ENCODE measurements at regions not wholly inside any gene's neighbourhood (a gene's known extent, or its start where the extent isn't known, plus 50 kb on each side); places are given as distances from the start of the nearest gene placed in this dataset.

DNA sequence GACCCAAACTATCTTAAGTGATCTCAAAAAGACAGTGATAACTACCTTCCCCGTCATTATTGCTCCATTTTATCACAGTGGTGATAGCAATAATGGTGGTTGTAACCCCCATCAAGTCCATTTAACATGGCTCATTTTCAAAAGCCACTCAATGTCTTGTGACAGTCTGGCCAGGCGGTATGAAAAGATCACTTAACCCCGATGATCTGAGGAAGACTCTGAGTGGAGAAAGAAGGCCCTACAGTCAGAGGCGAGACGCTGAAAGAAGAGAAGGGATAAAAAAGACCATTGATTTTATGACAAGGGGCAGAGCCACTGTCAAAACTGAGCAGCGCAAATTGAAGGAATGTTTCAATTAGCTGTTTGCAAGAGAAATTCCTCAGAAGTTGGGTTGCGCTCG lies 417.2 kb upstream of the PBX1 start:
- TF ChIP-seq JUND (IDR thresholded peaks at IDR 0.05) = no peak
- TF ChIP-seq, protein P1, sequence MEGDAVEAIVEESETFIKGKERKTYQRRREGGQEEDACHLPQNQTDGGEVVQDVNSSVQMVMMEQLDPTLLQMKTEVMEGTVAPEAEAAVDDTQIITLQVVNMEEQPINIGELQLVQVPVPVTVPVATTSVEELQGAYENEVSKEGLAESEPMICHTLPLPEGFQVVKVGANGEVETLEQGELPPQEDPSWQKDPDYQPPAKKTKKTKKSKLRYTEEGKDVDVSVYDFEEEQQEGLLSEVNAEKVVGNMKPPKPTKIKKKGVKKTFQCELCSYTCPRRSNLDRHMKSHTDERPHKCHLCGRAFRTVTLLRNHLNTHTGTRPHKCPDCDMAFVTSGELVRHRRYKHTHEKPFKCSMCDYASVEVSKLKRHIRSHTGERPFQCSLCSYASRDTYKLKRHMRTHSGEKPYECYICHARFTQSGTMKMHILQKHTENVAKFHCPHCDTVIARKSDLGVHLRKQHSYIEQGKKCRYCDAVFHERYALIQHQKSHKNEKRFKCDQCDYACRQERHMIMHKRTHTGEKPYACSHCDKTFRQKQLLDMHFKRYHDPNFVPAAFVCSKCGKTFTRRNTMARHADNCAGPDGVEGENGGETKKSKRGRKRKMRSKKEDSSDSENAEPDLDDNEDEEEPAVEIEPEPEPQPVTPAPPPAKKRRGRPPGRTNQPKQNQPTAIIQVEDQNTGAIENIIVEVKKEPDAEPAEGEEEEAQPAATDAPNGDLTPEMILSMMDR (IDR thresholded peaks at IDR 0.05) = no peak
- no peak for TF ChIP-seq EP300 (IDR thresholded peaks at IDR 0.05; ENCODE audit: borderline replicate concordance in 1 of 2, low read depth in 1 of 2, low read length in 1 of 2)
- no peak for TF ChIP-seq POLR2AphosphoS5 (IDR thresholded peaks at IDR 0.05; ENCODE audit: low read depth, low read length)
- TF ChIP-seq GABPA (IDR thresholded peaks at IDR 0.05; ENCODE audit: low read depth) = no peak

All from SK-N-SH (cell line).